ENCODE measurements at regions not wholly inside any gene's neighbourhood (a gene's known extent, or its start where the extent isn't known, plus 50 kb on each side); places are given as distances from the start of the nearest gene placed in this dataset.

- Mint-ChIP-seq H3K36me3 (ENCODE audit: insufficient read depth, unreplicated experiment) (no peaks in the 10 kb centered on the region), H3K27ac (ENCODE audit: unreplicated experiment) (no peak overlapping the region), H3K4me1 (ENCODE audit: low read depth, unreplicated experiment) (no peaks in the 10 kb centered on the region), H3K27me3 (ENCODE audit: unreplicated experiment) (no peaks in the 10 kb centered on the region), H3K4me3 (ENCODE audit: low read depth, unreplicated experiment) (no peak overlapping the region), H3K9me3 (ENCODE audit: low read depth, unreplicated experiment) (peaks cover 2% of the 10 kb centered on the region)
- intact Hi-C loops (cut with micrococcal nuclease; ENCODE audit: unreplicated experiment): no loop called here
- DNase-seq: no peak
- TF ChIP-seq, protein P1, sequence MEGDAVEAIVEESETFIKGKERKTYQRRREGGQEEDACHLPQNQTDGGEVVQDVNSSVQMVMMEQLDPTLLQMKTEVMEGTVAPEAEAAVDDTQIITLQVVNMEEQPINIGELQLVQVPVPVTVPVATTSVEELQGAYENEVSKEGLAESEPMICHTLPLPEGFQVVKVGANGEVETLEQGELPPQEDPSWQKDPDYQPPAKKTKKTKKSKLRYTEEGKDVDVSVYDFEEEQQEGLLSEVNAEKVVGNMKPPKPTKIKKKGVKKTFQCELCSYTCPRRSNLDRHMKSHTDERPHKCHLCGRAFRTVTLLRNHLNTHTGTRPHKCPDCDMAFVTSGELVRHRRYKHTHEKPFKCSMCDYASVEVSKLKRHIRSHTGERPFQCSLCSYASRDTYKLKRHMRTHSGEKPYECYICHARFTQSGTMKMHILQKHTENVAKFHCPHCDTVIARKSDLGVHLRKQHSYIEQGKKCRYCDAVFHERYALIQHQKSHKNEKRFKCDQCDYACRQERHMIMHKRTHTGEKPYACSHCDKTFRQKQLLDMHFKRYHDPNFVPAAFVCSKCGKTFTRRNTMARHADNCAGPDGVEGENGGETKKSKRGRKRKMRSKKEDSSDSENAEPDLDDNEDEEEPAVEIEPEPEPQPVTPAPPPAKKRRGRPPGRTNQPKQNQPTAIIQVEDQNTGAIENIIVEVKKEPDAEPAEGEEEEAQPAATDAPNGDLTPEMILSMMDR (IDR thresholded peaks at IDR 0.05; ENCODE audit: unreplicated experiment): no peak
- CTCF ChIA-PET: no interaction called here
- no TSS peak for BruUV-seq (replicated peaks)
Measured at GRCh38 chr2:136715146-136715545, 50.2 kb upstream of the THSD7B start.

DNA sequence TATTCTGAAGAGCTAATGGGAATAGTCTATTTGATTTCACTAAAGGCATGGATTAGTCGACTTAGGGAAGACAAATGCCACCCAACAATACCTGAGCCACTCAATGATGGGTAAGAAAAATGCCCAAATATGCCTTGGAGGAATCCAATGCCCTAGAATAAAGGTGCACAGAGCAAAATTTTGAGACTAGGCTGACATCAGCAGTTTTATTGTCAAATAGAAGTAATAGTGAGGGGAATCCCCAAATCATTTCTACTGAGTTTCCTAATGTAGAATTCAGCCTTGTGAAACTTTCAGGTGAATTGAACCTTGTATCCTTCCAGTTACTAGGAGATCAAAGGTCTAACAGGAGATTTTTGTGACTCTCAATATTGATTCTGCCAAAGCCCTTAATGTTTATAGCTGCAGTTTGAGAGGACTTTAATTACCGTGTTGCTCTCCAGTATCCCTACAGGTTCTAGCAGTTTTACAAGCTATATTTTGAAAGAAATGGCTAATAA, 50.8 kb upstream of the THSD7B start:
- no peak overlapping the region for H3K27ac Mint-ChIP-seq (ENCODE audit: unreplicated experiment)
- no peak overlapping the region for H3K4me3 Mint-ChIP-seq (ENCODE audit: low read depth, unreplicated experiment)
- TF ChIP-seq, protein P1 (IDR thresholded peaks at IDR 0.05; ENCODE audit: unreplicated experiment): no peak
- CTCF ChIA-PET: no interaction called here
- BruUV-seq (replicated peaks): no TSS peak
- H3K27me3 Mint-ChIP-seq (ENCODE audit: unreplicated experiment): no peaks in the 10 kb centered on the region
- no peaks in the 10 kb centered on the region for H3K36me3 Mint-ChIP-seq (ENCODE audit: insufficient read depth, unreplicated experiment)
- H3K4me1 Mint-ChIP-seq (ENCODE audit: low read depth, unreplicated experiment): no peaks in the 10 kb centered on the region
- peaks cover 8% of the 10 kb centered on the region for H3K9me3 Mint-ChIP-seq (ENCODE audit: low read depth, unreplicated experiment)
- intact Hi-C loops (cut with micrococcal nuclease; ENCODE audit: unreplicated experiment): no loop called here
- no peak for DNase-seq

DNA sequence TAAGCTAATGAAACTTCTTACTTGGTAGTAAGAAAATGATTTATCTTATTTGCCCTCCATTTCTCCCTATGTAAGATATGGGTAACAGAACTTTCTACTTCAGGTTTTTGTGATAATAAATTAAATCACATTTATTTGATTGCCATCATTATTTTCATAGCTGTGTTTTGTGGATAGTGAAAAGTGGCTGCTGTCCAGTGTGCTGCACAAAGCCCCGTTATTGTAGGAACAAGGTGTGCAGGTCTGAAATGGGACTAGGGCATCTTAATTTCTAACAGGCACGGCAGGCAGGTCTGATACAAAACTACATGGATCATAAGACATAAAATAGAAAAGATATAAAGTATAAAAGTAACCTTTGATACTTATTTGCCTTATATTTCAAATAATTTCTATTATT, 51.6 kb upstream of the THSD7B start:
- no peaks in the 10 kb centered on the region for H3K36me3 Mint-ChIP-seq (ENCODE audit: insufficient read depth, unreplicated experiment)
- TF ChIP-seq, protein P1 (IDR thresholded peaks at IDR 0.05; ENCODE audit: unreplicated experiment): no peak
- no peaks in the 10 kb centered on the region for H3K27me3 Mint-ChIP-seq (ENCODE audit: unreplicated experiment)
- intact Hi-C loops (cut with micrococcal nuclease; ENCODE audit: unreplicated experiment): no loop called here
- no peak for DNase-seq
- peaks cover 9% of the 10 kb centered on the region for H3K9me3 Mint-ChIP-seq (ENCODE audit: low read depth, unreplicated experiment)
- CTCF ChIA-PET: no interaction called here
- H3K4me3 Mint-ChIP-seq (ENCODE audit: low read depth, unreplicated experiment): no peak overlapping the region
- no peaks in the 10 kb centered on the region for H3K4me1 Mint-ChIP-seq (ENCODE audit: low read depth, unreplicated experiment)
- no peak overlapping the region for H3K27ac Mint-ChIP-seq (ENCODE audit: unreplicated experiment)
- no TSS peak for BruUV-seq (replicated peaks)

- TF ChIP-seq, protein P1 (IDR thresholded peaks at IDR 0.05; ENCODE audit: unreplicated experiment): no peak
- no TSS peak for BruUV-seq (replicated peaks)
- no peak for DNase-seq
- CTCF ChIA-PET: no interaction called here
- no peaks in the 10 kb centered on the region for H3K36me3 Mint-ChIP-seq (ENCODE audit: insufficient read depth, unreplicated experiment)
- intact Hi-C loops (cut with micrococcal nuclease; ENCODE audit: unreplicated experiment): no loop called here
- H3K27me3 Mint-ChIP-seq (ENCODE audit: unreplicated experiment): no peaks in the 10 kb centered on the region
- H3K4me1 Mint-ChIP-seq (ENCODE audit: low read depth, unreplicated experiment): no peaks in the 10 kb centered on the region
- no peak overlapping the region for H3K4me3 Mint-ChIP-seq (ENCODE audit: low read depth, unreplicated experiment)
- H3K9me3 Mint-ChIP-seq (ENCODE audit: low read depth, unreplicated experiment): peaks cover 16% of the 10 kb centered on the region
- H3K27ac Mint-ChIP-seq (ENCODE audit: unreplicated experiment): no peak overlapping the region
Measured at GRCh38 chr2:136705336-136705735, 60.0 kb upstream of the THSD7B start.
